Glutamatergic neuron (in vitro differentiated cells): ENCODE measurements at regions not wholly inside any gene's neighbourhood (a gene's known extent, or its start where the extent isn't known, plus 50 kb on each side); places are given as distances from the start of the nearest gene placed in this dataset.

Source experiments
- DNase-seq: peaks from one replicate; pipeline ENCODE4 v3.0.0; 2022
- H3K27ac Mint-ChIP-seq: one replicate; pipeline ENCODE4 v1.8.0; 2020; ENCODE audit warnings: mild to moderate bottlenecking, mixed read lengths, inconsistent platforms; ENCODE audit not compliant: unreplicated experiment
- H3K27me3 Mint-ChIP-seq: one replicate; pipeline ENCODE4 v1.8.0; 2020; ENCODE audit warnings: mild to moderate bottlenecking, moderate library complexity, mixed read lengths, inconsistent platforms; ENCODE audit not compliant: unreplicated experiment
- H3K36me3 Mint-ChIP-seq: one replicate; pipeline ENCODE4 v1.8.0; 2020; ENCODE audit warnings: mild to moderate bottlenecking, mixed read lengths, inconsistent platforms; ENCODE audit not compliant: unreplicated experiment
- H3K4me1 Mint-ChIP-seq: one replicate; pipeline ENCODE4 v1.8.0; 2020; ENCODE audit warnings: mild to moderate bottlenecking, low read depth, mixed read lengths, inconsistent platforms; ENCODE audit not compliant: unreplicated experiment
- H3K4me3 Mint-ChIP-seq: one replicate; pipeline ENCODE4 v1.8.0; 2020; ENCODE audit warnings: mild to moderate bottlenecking, mixed read lengths, inconsistent platforms; ENCODE audit not compliant: unreplicated experiment
- H3K9me3 Mint-ChIP-seq: one replicate; pipeline ENCODE4 v1.8.0; 2020; ENCODE audit warnings: mild to moderate bottlenecking, moderate library complexity, mixed read lengths, inconsistent platforms; ENCODE audit not compliant: unreplicated experiment
- TF ChIP-seq, protein P1 (sequence below): fragments of 200-600 bp; sonication (generic); IDR thresholded peaks from one replicate; pipeline ENCODE4 v1.5.0; 2021; ENCODE audit not compliant: partially characterized antibody, unreplicated experiment

DNA sequence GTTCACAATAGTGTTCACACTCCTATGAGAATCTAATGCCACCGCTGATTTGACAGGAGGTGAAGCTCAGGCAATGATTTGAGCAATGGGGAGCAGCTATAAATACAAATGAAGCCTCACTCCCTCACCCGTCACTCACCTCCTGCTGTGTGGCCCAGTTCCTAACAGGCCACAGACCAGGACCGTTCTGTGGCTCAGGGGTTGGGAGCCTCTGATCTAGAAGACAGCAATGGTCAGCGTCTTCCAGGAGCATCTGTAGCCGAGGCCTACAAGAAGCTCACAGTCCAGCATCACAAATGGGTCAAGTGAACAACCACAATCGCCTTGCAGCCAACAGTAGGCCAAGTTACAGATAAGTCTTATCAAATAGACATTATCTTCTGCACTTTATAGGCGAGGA lies 110.0 kb upstream of the SLC66A3 start:
- Mint-ChIP-seq H3K27ac (no peak overlapping the region), H3K4me1 (no peaks in the 10 kb centered on the region), H3K36me3 (no peaks in the 10 kb centered on the region), H3K9me3 (no peaks in the 10 kb centered on the region), H3K27me3 (no peaks in the 10 kb centered on the region), H3K4me3 (no peak overlapping the region)
- no peak for DNase-seq
- TF ChIP-seq, protein P1, sequence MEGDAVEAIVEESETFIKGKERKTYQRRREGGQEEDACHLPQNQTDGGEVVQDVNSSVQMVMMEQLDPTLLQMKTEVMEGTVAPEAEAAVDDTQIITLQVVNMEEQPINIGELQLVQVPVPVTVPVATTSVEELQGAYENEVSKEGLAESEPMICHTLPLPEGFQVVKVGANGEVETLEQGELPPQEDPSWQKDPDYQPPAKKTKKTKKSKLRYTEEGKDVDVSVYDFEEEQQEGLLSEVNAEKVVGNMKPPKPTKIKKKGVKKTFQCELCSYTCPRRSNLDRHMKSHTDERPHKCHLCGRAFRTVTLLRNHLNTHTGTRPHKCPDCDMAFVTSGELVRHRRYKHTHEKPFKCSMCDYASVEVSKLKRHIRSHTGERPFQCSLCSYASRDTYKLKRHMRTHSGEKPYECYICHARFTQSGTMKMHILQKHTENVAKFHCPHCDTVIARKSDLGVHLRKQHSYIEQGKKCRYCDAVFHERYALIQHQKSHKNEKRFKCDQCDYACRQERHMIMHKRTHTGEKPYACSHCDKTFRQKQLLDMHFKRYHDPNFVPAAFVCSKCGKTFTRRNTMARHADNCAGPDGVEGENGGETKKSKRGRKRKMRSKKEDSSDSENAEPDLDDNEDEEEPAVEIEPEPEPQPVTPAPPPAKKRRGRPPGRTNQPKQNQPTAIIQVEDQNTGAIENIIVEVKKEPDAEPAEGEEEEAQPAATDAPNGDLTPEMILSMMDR = no peak

DNA sequence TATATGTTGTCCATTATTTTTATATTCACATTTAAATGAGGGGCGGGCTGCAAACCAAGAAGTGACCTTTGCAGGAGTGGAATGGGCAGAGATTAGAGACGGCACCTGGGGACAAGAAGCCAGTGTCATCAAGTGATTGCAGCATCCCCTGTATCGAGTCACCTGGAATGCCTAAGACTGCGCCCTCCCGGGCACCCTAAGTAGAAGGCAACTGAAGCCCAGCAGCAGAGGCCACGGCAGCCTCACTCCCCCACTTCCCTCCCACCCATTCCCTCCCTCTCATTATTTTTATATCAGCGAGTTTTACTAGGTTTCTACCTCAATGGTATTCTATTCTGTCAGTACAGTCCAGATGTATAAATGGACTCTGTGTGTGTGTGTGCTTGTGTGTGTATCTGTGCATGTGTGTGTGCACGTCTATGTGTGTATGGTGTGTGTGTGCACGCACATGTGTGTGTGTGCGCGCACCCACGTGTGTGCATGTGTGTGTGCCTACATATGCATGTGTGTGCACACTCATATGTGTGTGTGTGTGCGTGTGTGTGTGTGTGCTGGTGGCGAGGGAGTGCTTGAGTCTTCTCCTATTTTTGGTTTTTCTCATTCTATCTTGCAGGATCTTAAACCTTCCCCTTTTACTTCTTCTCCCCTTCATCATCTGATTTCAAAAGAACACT lies 106.8 kb upstream of the SLC66A3 start:
- Mint-ChIP-seq H3K27ac (no peak overlapping the region), H3K9me3 (no peaks in the 10 kb centered on the region), H3K27me3 (no peaks in the 10 kb centered on the region), H3K4me1 (peaks cover 1% of the 10 kb centered on the region), H3K4me3 (no peak overlapping the region), H3K36me3 (no peaks in the 10 kb centered on the region)
- TF ChIP-seq, protein P1 = no peak
- DNase-seq = no peak

DNA sequence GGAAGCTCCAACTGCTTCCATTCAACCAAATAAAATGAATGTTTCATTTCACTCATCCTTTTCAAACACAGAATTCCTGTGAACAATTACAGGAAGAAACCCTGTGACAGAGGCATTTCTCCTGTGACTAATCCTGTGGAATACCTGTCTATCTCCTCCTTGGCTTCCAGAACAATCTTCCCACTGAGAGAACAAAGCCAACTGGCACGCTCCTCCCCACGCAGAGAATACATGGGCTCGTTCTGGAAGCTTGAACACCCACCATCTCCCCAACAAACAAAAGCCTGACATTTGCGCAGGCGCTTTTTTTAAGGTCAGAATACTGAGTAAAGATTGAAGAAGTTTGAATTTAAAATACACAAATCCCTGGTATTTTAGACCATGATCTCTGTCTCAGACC lies 104.7 kb upstream of the SLC66A3 start:
- no peaks in the 10 kb centered on the region for H3K9me3 Mint-ChIP-seq
- H3K36me3 Mint-ChIP-seq = no peaks in the 10 kb centered on the region
- peaks cover 12% of the 10 kb centered on the region for H3K4me1 Mint-ChIP-seq
- TF ChIP-seq, protein P1 = no peak
- H3K4me3 Mint-ChIP-seq = no peak overlapping the region
- H3K27ac Mint-ChIP-seq = no peak overlapping the region
- no peak for DNase-seq
- H3K27me3 Mint-ChIP-seq = no peaks in the 10 kb centered on the region

DNA sequence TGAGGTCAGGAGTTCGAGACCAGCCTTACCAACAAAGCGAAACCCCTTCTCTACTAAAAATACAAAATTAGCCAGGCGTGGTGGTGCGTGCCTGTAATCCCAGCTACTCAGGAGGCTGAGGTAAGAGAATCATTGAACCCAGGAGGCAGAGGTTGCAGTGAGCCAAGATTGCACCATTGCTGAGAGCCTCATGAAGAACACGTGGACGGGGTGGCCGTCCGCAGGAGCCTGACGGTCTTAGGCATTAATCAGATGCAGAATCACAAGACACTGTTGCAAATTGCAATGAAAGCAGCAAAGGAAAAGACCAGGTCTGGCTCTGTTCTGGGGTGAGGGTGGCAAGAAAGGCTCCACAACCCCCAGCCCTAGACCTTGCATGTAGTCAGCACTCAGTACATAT lies 104.0 kb upstream of the SLC66A3 start:
- no peaks in the 10 kb centered on the region for H3K27me3 Mint-ChIP-seq
- no peak for DNase-seq
- H3K36me3 Mint-ChIP-seq = no peaks in the 10 kb centered on the region
- no peaks in the 10 kb centered on the region for H3K9me3 Mint-ChIP-seq
- H3K27ac Mint-ChIP-seq = no peak overlapping the region
- peaks cover 12% of the 10 kb centered on the region for H3K4me1 Mint-ChIP-seq
- TF ChIP-seq, protein P1 = no peak
- H3K4me3 Mint-ChIP-seq = no peak overlapping the region

DNA sequence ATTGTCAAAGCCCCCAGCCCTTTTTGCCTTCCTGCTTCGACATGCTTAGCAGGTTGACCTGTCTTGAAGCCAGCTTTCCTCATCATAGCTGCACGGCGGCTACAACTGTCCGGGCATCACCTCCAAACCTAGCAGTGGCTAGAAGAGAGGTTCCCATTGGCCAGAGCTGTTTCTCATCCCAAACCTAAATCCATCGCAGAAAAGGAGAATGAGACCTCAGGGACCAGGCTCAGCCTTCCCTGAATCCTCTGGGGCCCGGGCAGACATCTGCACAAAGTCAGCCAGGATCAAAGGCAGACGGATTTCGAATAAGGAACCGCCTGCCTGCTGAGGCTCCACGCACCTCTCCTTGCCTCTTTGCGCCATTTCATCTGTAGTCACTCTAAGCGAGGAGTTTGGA lies 101.7 kb upstream of the SLC66A3 start:
- TF ChIP-seq, protein P1 = no peak

More for the DNA sequence above, 101.7 kb upstream of the SLC66A3 start:
- H3K27me3 Mint-ChIP-seq = no peaks in the 10 kb centered on the region
- no peak overlapping the region for H3K27ac Mint-ChIP-seq
- H3K4me3 Mint-ChIP-seq = no peak overlapping the region
- no peak for DNase-seq
- H3K36me3 Mint-ChIP-seq = no peaks in the 10 kb centered on the region
- no peaks in the 10 kb centered on the region for H3K9me3 Mint-ChIP-seq
- peaks cover 12% of the 10 kb centered on the region for H3K4me1 Mint-ChIP-seq
